Type B pancreatic cell (in vitro differentiated cells): ENCODE measurements at regions not wholly inside any gene's neighbourhood (a gene's known extent, or its start where the extent isn't known, plus 50 kb on each side); places are given as distances from the start of the nearest gene placed in this dataset.
"Not testable (repeated sequence)": the region's sequence is repeated elsewhere in the genome, so short reads cannot be mapped to it uniquely, and the experiment has no call there.

Experiments
- DNase-seq: peaks from one replicate; pipeline ENCODE4 v3.0.0; 2021; ENCODE audit warnings: mixed read lengths; ENCODE audit not compliant: unreplicated experiment; ENCODE audit errors: extremely low spot score
- H3K27ac Mint-ChIP-seq: 2 replicates; pipeline ENCODE4 v1.8.0; 2021; ENCODE audit warnings: mild to moderate bottlenecking, mixed read lengths
- H3K27me3 Mint-ChIP-seq: 2 replicates; pipeline ENCODE4 v1.8.0; 2021; ENCODE audit warnings: mixed read lengths
- H3K36me3 Mint-ChIP-seq: 2 replicates; pipeline ENCODE4 v1.8.0; 2021; ENCODE audit warnings: mixed read lengths
- H3K4me1 Mint-ChIP-seq: one replicate; pipeline ENCODE4 v1.8.0; 2021; ENCODE audit warnings: mixed read lengths; ENCODE audit not compliant: unreplicated experiment
- H3K4me3 Mint-ChIP-seq: 2 replicates; pipeline ENCODE4 v1.8.0; 2021; ENCODE audit warnings: mild to moderate bottlenecking, mixed read lengths
- H3K9me3 Mint-ChIP-seq: 2 replicates; pipeline ENCODE4 v1.8.0; 2021; ENCODE audit warnings: mixed read lengths
- TF ChIP-seq, protein P1 (sequence below): fragments of 200-600 bp; sonication (generic); conservative IDR thresholded peaks from 2 replicates; pipeline ENCODE4 v1.5.0; 2021; ENCODE audit warnings: antibody characterized with exemption, mild to moderate bottlenecking

DNA sequence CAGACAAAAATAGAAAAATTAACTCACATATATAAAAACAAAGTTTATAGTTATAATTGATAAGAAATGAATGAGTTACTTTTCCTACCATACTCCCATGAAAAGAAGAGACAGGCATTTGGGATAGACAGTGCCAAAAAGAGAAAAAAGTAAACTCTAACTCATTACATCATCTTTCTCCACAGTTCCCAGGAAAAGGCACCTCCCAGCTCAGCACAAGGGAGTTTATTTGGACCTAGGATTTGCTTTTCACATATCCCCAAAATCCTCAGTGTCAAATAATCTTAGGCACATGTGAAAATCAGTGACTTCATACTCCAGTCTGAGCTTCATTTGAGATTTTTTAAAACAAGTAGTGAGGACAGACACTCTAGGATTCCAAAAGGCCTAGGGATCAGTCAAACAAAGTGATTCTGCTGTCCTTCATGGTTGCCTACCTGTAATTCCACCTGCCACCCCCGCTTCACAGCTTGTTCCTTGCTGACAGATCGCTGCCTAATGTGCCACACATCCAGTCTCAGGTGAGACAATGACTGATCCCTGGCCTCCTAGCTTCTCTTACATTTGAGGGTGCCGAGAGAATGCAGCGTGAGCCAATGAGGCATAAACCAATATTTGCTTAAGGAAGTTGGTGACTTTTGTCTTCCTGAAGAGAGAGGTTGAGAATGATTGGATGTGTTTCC lies 573.7 kb downstream of the TBL1XR1 start:
- Mint-ChIP-seq H3K27ac (no peak overlapping the region), H3K4me1 (peaks cover 4% of the 10 kb centered on the region), H3K36me3 (no peaks in the 10 kb centered on the region), H3K4me3 (no peak overlapping the region), H3K9me3 (no peaks in the 10 kb centered on the region), H3K27me3 (no peaks in the 10 kb centered on the region)
- TF ChIP-seq, protein P1, sequence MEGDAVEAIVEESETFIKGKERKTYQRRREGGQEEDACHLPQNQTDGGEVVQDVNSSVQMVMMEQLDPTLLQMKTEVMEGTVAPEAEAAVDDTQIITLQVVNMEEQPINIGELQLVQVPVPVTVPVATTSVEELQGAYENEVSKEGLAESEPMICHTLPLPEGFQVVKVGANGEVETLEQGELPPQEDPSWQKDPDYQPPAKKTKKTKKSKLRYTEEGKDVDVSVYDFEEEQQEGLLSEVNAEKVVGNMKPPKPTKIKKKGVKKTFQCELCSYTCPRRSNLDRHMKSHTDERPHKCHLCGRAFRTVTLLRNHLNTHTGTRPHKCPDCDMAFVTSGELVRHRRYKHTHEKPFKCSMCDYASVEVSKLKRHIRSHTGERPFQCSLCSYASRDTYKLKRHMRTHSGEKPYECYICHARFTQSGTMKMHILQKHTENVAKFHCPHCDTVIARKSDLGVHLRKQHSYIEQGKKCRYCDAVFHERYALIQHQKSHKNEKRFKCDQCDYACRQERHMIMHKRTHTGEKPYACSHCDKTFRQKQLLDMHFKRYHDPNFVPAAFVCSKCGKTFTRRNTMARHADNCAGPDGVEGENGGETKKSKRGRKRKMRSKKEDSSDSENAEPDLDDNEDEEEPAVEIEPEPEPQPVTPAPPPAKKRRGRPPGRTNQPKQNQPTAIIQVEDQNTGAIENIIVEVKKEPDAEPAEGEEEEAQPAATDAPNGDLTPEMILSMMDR: no peak
- no peak for DNase-seq

DNA sequence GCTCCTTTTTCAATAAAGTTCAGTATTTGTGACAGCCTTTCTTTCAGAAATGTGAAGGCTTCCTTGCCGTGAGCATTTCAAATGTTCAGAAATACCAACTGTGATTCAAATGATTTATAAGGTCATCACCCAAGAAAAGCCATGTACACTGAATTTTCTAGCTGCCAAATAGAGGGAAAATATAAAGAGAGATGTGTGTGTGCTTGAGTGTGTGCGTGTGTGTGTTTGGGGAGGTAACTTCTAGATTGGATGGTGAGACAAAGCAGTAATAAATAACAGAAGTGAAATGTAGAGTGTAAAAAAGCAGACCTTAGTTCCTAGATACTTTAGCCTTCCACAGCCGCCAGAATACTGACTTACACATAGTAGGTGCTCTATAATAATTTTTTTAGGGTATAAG lies 577.4 kb downstream of the TBL1XR1 start:
- no peak overlapping the region for H3K4me3 Mint-ChIP-seq
- TF ChIP-seq, protein P1: no peak
- peaks cover 4% of the 10 kb centered on the region for H3K4me1 Mint-ChIP-seq
- no peak overlapping the region for H3K27ac Mint-ChIP-seq
- no peaks in the 10 kb centered on the region for H3K27me3 Mint-ChIP-seq
- no peaks in the 10 kb centered on the region for H3K9me3 Mint-ChIP-seq
- no peaks in the 10 kb centered on the region for H3K36me3 Mint-ChIP-seq
- no peak for DNase-seq

DNA sequence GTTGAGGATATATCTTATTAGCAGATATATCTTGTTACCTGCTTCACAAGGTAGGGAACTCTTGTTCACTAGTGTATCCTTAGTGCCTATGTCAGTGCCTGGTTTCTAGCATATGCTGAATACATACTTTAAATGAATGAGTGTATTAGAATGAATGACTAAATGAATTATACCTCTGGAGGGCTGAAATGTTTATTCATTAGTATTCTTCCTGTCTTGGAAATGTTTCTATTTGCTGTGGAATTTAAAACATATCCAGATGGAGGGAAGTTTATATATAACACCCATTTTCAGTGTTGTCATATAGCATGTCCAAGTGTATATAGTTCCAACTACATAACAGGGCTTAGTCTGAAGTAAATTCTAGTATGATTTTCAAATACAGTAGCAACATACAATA lies 581.5 kb downstream of the TBL1XR1 start:
- TF ChIP-seq, protein P1: no peak
- Mint-ChIP-seq H3K27ac (no peak overlapping the region), H3K4me3 (no peak overlapping the region), H3K27me3 (no peaks in the 10 kb centered on the region), H3K4me1 (no peaks in the 10 kb centered on the region), H3K36me3 (no peaks in the 10 kb centered on the region), H3K9me3 (no peaks in the 10 kb centered on the region)
- DNase-seq: no peak

DNA sequence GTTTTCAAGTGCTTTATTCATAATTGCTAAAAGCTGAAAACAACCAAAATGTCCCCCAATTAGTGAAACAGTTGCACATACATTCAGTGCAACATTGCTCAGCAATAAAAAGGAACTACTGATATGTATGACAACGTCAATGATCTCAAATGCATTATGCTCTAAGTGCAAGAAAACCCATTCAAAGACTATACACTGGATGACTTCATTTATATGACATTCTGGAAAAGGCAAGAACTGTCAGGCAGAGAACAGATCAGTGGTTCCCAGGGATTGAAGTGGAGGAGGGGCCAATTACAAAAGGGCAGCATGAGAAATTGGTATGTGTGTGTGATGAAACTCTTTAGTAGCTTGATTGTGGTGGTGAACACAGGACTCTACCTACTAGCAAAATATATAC lies 585.6 kb downstream of the TBL1XR1 start:
- TF ChIP-seq, protein P1: no peak
- H3K9me3 Mint-ChIP-seq: no peaks in the 10 kb centered on the region
- H3K36me3 Mint-ChIP-seq: no peaks in the 10 kb centered on the region
- no peak for DNase-seq
- H3K27me3 Mint-ChIP-seq: no peaks in the 10 kb centered on the region
- no peak overlapping the region for H3K27ac Mint-ChIP-seq
- no peak overlapping the region for H3K4me3 Mint-ChIP-seq
- no peaks in the 10 kb centered on the region for H3K4me1 Mint-ChIP-seq

DNA sequence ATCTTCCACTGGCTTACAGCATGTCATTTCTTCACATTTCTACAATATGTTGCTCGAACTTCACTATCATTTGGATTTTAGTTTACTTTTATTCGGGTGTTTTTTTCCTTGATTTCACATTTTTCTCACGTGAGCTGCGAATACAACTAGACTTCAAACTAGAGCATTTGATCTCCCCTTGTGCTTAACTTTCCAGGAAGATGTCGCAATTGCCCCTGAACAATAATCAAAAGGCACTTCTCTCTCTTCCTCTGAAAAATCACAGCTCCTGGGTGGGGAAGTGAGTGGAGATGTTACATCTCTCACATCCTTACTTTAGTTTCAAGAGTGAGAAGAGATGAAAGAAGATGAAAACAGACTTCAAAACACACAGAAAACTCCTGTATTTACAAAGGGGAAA lies 587.9 kb downstream of the TBL1XR1 start:
- TF ChIP-seq, protein P1: no peak
- H3K4me1 Mint-ChIP-seq: no peaks in the 10 kb centered on the region
- no peaks in the 10 kb centered on the region for H3K9me3 Mint-ChIP-seq
- no peak for DNase-seq
- H3K27ac Mint-ChIP-seq: no peak overlapping the region
- no peaks in the 10 kb centered on the region for H3K27me3 Mint-ChIP-seq
- no peaks in the 10 kb centered on the region for H3K36me3 Mint-ChIP-seq
- H3K4me3 Mint-ChIP-seq: no peak overlapping the region

DNA sequence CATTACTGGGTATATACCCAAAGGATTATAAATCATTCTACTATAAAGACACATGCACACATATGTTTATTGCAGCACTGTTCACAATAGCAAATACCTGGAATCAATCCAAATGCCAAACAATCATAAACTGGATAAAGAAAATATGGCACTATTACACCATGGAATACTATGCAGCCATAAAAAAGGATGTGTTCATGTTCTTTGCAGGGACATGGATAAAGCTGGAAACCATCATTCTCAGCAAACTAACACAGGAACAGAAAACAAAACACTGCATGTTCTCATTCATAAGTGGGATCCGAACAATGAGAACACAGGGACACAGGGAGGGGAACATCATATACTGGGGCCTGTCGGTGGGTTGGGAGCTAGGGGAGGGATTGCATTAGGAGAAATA lies 591.7 kb downstream of the TBL1XR1 start:
- not testable (repeated sequence) for H3K9me3 Mint-ChIP-seq, H3K27me3 Mint-ChIP-seq, H3K4me1 Mint-ChIP-seq, DNase-seq, H3K4me3 Mint-ChIP-seq, H3K36me3 Mint-ChIP-seq, H3K27ac Mint-ChIP-seq
